GM12878 (cell line): ENCODE measurements at regions not wholly inside any gene's neighbourhood (a gene's known extent, or its start where the extent isn't known, plus 50 kb on each side); places are given as distances from the start of the nearest gene placed in this dataset.

Experiments
- CEBPB ChIP-seq, 2 experiments: fragments of 150-350 bp in 1 of 2; IDR thresholded peaks; 2 replicates each; pipeline ENCODE4 v1.6.1; 2012 to 2014; ENCODE audit warnings: low read depth in 2 of 2, low read length in 2 of 2, borderline replicate concordance in 1 of 2, inconsistent platforms in 1 of 2
- CTCF ChIP-seq, 3 experiments: IDR thresholded peaks in 2 of 3; conservative IDR thresholded peaks in 1 of 3; 2 replicates each; pipeline ENCODE4 v1.5.1; 2011; ENCODE audit warnings: low read depth in 3 of 3, low read length in 3 of 3, mild to moderate bottlenecking in 3 of 3, control low read depth in 2 of 3, moderate library complexity in 2 of 3, inconsistent platforms in 1 of 3, mixed read lengths in 1 of 3; ENCODE audit not compliant: control insufficient read depth in 2 of 3, insufficient read depth in 1 of 3; ENCODE audit errors: extremely low read depth in 1 of 3
- EP300 ChIP-seq, 2 experiments: fragments of 150-350 bp in 1 of 2; IDR thresholded peaks; 2 replicates each; pipeline ENCODE4 v1.6.1; 2011 to 2012; ENCODE audit warnings: low read depth in 2 of 2, low read length in 2 of 2, borderline replicate concordance in 1 of 2, improper control_type of control experiment in 1 of 2, inconsistent platforms in 1 of 2; ENCODE audit not compliant: control insufficient read depth in 1 of 2
- EZH2 ChIP-seq: IDR thresholded peaks from 2 replicates; pipeline ENCODE4 v1.6.1; 2012; ENCODE audit warnings: low read depth, mild to moderate bottlenecking, control low read depth, inconsistent platforms, low read length, borderline replicate concordance; ENCODE audit not compliant: control insufficient read depth
- NFYB ChIP-seq: IDR thresholded peaks from 2 replicates; pipeline ENCODE4 v1.6.1; 2011; ENCODE audit warnings: low read depth, mild to moderate bottlenecking, low read length, improper control_type of control experiment, moderate library complexity; ENCODE audit not compliant: insufficient read depth
- RCOR1 ChIP-seq: conservative IDR thresholded peaks from 2 replicates; pipeline ENCODE4 v1.6.1; 2012; ENCODE audit warnings: low read depth, low read length, improper control_type of control experiment
- SP1 ChIP-seq: IDR thresholded peaks from one replicate; pipeline ENCODE4 v1.6.1; 2011; ENCODE audit warnings: low read depth, low read length
- TAF1 ChIP-seq: IDR thresholded peaks from 2 replicates; pipeline ENCODE4 v1.6.1; 2011; ENCODE audit warnings: mild to moderate bottlenecking, low read depth, low read length, borderline replicate concordance
- ZSCAN29 ChIP-seq: fragments of 450-650 bp; IDR thresholded peaks from 2 replicates; pipeline ENCODE4 v1.6.1; 2017; ENCODE audit warnings: mild to moderate bottlenecking, moderate library complexity

GRCh38 chr10:4016214-4016740 lies 231.3 kb upstream of the KLF6 start:
- TF ChIP-seq SP1 (no peak), CEBPB (IDR thresholded peaks at IDR 0.05; ENCODE audit: borderline replicate concordance in 1 of 2, low read depth in 2 of 2, low read length in 2 of 2) (no peak), TAF1 (no peak), CTCF (IDR thresholded peaks at IDR 0.05 in 2 of 3, conservative IDR thresholded peaks at IDR 0.05 in 1 of 3; ENCODE audit: control insufficient read depth in 2 of 3, extremely low read depth in 1 of 3, insufficient read depth in 1 of 3, low read depth in 3 of 3, low read length in 3 of 3) (no peak), EP300 (IDR thresholded peaks at IDR 0.05; ENCODE audit: borderline replicate concordance in 1 of 2, control insufficient read depth in 1 of 2, low read depth in 2 of 2, low read length in 2 of 2) (no peak), EZH2 (no peak), NFYB (no peak), ZSCAN29 (no peak), RCOR1 (no peak)
